ENCODE measurements at regions not wholly inside any gene's neighbourhood (a gene's known extent, or its start where the extent isn't known, plus 50 kb on each side); places are given as distances from the start of the nearest gene placed in this dataset.

- TF ChIP-seq POLR2A (IDR thresholded peaks at IDR 0.05; ENCODE audit: low read depth, low read length) (no peak), POLR2AphosphoS5 (IDR thresholded peaks at IDR 0.05; ENCODE audit: low read depth, low read length) (no peak), TAF1 (IDR thresholded peaks at IDR 0.05; ENCODE audit: borderline replicate concordance, low read depth, low read length) (no peak)
Measured at GRCh38 chr2:57849843-57850242, 196.8 kb upstream of the VRK2 start.

All from GM12892 (cell line).